Nephron progenitor cell (in vitro differentiated cells): ENCODE measurements at regions not wholly inside any gene's neighbourhood (a gene's known extent, or its start where the extent isn't known, plus 50 kb on each side); places are given as distances from the start of the nearest gene placed in this dataset.

Experiments used
- DNase-seq: peaks from one replicate; pipeline ENCODE4 v3.0.0; 2021
- H3K27ac Mint-ChIP-seq: 2 replicates; pipeline ENCODE4 v1.8.0; 2021; ENCODE audit warnings: mild to moderate bottlenecking, moderate library complexity, mixed read lengths
- H3K27me3 Mint-ChIP-seq: 2 replicates; pipeline ENCODE4 v1.8.0; 2021; ENCODE audit warnings: mild to moderate bottlenecking, low read depth, mixed read lengths; ENCODE audit not compliant: poor library complexity
- H3K36me3 Mint-ChIP-seq: 2 replicates; pipeline ENCODE4 v1.8.0; 2021; ENCODE audit warnings: low read depth, mixed read lengths
- H3K4me1 Mint-ChIP-seq: 2 replicates; pipeline ENCODE4 v1.8.0; 2021; ENCODE audit warnings: mixed read lengths
- H3K4me3 Mint-ChIP-seq: 2 replicates; pipeline ENCODE4 v1.8.0; 2021; ENCODE audit warnings: mild to moderate bottlenecking, moderate library complexity, mixed read lengths
- H3K9me3 Mint-ChIP-seq: 2 replicates; pipeline ENCODE4 v1.8.0; 2021; ENCODE audit warnings: mild to moderate bottlenecking, moderate library complexity, mixed read lengths
- CTCF ChIP-seq: fragments of 200-600 bp; sonication (generic); IDR thresholded peaks from 2 replicates; pipeline ENCODE4 v1.5.0; 2021; ENCODE audit warnings: antibody characterized with exemption

GRCh38 chr16:60704726-60705125 is 1331.5 kb downstream of the CDH8 start:
- no peaks in the 10 kb centered on the region for H3K27me3 Mint-ChIP-seq
- no peaks in the 10 kb centered on the region for H3K9me3 Mint-ChIP-seq
- no peak overlapping the region for H3K27ac Mint-ChIP-seq
- no peaks in the 10 kb centered on the region for H3K4me1 Mint-ChIP-seq
- no peak for TF ChIP-seq CTCF
- DNase-seq: no peak
- H3K36me3 Mint-ChIP-seq: no peaks in the 10 kb centered on the region
- H3K4me3 Mint-ChIP-seq: no peak overlapping the region

DNA sequence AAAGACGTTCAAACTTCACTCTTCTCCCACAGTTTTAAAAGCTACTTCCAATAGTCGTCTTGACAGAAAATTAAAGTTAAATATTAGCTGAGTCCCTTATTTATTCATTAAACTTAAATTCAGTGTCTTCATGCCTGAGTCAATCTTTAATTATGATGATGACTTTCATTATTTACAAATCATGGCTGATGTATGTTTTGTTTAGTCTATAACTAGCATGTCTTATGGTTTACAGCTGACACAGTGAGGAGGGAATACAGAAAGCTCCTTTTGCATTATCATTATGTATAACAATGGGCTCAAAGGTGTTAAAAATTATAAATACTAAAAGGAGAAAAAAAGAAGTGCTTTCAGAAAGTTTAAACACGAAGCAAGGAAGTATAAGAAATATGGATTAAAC is 1333.1 kb downstream of the CDH8 start:
- H3K27me3 Mint-ChIP-seq: no peaks in the 10 kb centered on the region

DNA sequence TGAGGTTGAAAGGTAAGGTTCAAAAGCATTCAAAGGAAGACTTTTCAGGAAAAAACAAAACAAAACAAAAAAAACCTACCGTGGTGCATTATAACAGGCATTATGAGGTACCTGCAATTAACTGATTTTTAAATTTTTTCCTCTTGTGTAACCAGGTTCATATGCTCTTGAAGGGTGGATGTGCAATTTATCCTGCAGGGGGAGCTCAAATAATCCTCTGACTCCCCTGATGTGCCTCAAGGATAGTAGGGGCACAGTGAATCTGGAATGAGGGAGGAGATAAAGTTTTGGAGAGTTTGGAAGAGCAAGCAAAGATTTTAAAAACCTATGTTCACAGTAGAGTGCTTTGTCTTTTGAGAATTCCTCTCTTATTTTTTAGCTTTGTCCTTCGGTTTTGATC is 1349.4 kb downstream of the CDH8 start:
- no peak overlapping the region for H3K4me3 Mint-ChIP-seq
- no peak overlapping the region for H3K27ac Mint-ChIP-seq
- DNase-seq: no peak
- TF ChIP-seq CTCF: no peak
- no peaks in the 10 kb centered on the region for H3K36me3 Mint-ChIP-seq
- H3K4me1 Mint-ChIP-seq: no peaks in the 10 kb centered on the region
- no peaks in the 10 kb centered on the region for H3K9me3 Mint-ChIP-seq
- H3K27me3 Mint-ChIP-seq: no peaks in the 10 kb centered on the region

More for the DNA sequence above, 1333.1 kb downstream of the CDH8 start:
- no peaks in the 10 kb centered on the region for H3K9me3 Mint-ChIP-seq
- no peak for DNase-seq
- no peak for TF ChIP-seq CTCF
- no peaks in the 10 kb centered on the region for H3K36me3 Mint-ChIP-seq
- H3K27ac Mint-ChIP-seq: no peak overlapping the region
- H3K4me3 Mint-ChIP-seq: no peak overlapping the region
- no peaks in the 10 kb centered on the region for H3K4me1 Mint-ChIP-seq

DNA sequence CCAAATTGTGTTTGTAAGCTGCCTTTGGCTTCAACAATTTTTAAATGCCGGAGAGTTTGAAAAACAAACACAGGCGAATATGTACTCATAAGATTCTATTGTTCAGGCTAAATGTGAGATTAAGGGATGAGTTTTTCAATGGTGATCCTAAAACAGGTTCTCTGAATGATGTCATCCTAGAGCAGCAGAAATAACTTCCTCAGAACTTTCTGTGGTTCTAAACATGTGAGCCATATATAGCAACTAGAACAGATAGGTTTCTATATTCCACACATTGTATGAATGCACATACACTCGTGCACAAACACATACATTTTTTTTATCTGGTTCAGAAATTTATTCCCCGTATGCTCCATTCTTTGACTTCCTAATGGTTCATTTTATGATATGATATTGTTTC is 1352.2 kb downstream of the CDH8 start:
- no peaks in the 10 kb centered on the region for H3K36me3 Mint-ChIP-seq
- H3K4me1 Mint-ChIP-seq: no peaks in the 10 kb centered on the region
- TF ChIP-seq CTCF: no peak
- H3K4me3 Mint-ChIP-seq: no peak overlapping the region
- no peaks in the 10 kb centered on the region for H3K9me3 Mint-ChIP-seq
- H3K27ac Mint-ChIP-seq: no peak overlapping the region
- no peaks in the 10 kb centered on the region for H3K27me3 Mint-ChIP-seq
- no peak for DNase-seq

DNA sequence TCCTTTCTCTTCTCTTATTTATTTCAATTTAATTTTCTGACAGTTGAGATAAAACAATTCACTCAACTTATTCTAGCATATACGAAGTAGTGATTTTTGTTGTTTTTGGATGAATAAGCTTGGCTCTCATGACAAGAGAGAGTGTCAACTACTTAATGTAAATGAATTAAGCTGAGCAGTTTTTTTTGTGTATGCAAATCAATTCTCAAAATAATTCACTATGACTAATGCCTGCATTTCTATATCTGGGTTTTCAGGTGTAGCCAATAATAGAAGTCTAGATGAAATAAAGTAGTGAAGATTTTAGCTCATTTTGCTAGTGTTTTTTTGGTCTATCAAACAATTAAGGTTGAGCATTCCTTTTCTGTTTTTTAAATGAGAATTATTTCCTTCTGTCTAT is 1354.0 kb downstream of the CDH8 start:
- no peaks in the 10 kb centered on the region for H3K36me3 Mint-ChIP-seq
- H3K27ac Mint-ChIP-seq: no peak overlapping the region
- H3K4me1 Mint-ChIP-seq: no peaks in the 10 kb centered on the region
- no peak for TF ChIP-seq CTCF
- H3K4me3 Mint-ChIP-seq: no peak overlapping the region
- no peaks in the 10 kb centered on the region for H3K9me3 Mint-ChIP-seq
- DNase-seq: no peak
- H3K27me3 Mint-ChIP-seq: no peaks in the 10 kb centered on the region

GRCh38 chr16:60681043-60681442 is 1355.2 kb downstream of the CDH8 start:
- no peak for TF ChIP-seq CTCF
- H3K27ac Mint-ChIP-seq: no peak overlapping the region
- H3K36me3 Mint-ChIP-seq: no peaks in the 10 kb centered on the region
- H3K4me1 Mint-ChIP-seq: no peaks in the 10 kb centered on the region
- no peak overlapping the region for H3K4me3 Mint-ChIP-seq
- no peak for DNase-seq
- no peaks in the 10 kb centered on the region for H3K27me3 Mint-ChIP-seq
- H3K9me3 Mint-ChIP-seq: no peaks in the 10 kb centered on the region
